RCC 7860 (cell line): ENCODE measurements at regions not wholly inside any gene's neighbourhood (a gene's known extent, or its start where the extent isn't known, plus 50 kb on each side); places are given as distances from the start of the nearest gene placed in this dataset.
A peak's percentile ranks its signal among the peaks of the same experiment; 100 is the strongest.

ENCODE experiments used
- DNase-seq: peaks from one replicate; pipeline ENCODE4 v3.0.0-alpha.2; 2015; ENCODE audit warnings: low spot score
- FAIRE-seq: peaks from 2 replicates; lab custom pipeline; 2012; peaks lifted over from hg19 to GRCh38; lab: Jason Lieb, UNC

- DNase-seq (peak; percentile 72), FAIRE-seq (no peak)
Observed at GRCh38 chr11:80163441-80163840, 722.6 kb upstream of the TENM4 start.

- FAIRE-seq: peak; percentile 90
- DNase-seq: peak; percentile 83
Observed at GRCh38 chr11:80163011-80163410, 722.2 kb upstream of the TENM4 start.

GRCh38 chr11:80162387-80162786 lies 721.6 kb upstream of the TENM4 start:
- FAIRE-seq: no peak
- no peak for DNase-seq

- DNase-seq: no peak
- no peak for FAIRE-seq
Observed at GRCh38 chr11:80157447-80157846, 716.6 kb upstream of the TENM4 start.

- no peak for FAIRE-seq
- DNase-seq: no peak
Observed at GRCh38 chr11:80156062-80156461, 715.2 kb upstream of the TENM4 start.

GRCh38 chr11:80155412-80156017 lies 714.7 kb upstream of the TENM4 start:
- peak; percentile 35 for DNase-seq
- FAIRE-seq: peak; percentile 55

- peak; percentile 98 for FAIRE-seq
- peak; percentile 90 for DNase-seq
Observed at GRCh38 chr11:80146232-80146631, 705.4 kb upstream of the TENM4 start.

- peak; percentile 96 for FAIRE-seq
- DNase-seq: peak; percentile 63
Observed at GRCh38 chr11:80144897-80145594, 704.2 kb upstream of the TENM4 start.

- DNase-seq: peak; percentile 83
- peak; percentile 86 for FAIRE-seq
Observed at GRCh38 chr11:80136991-80137390, 696.2 kb upstream of the TENM4 start.

GRCh38 chr11:80129396-80129795 lies 688.6 kb upstream of the TENM4 start:
- DNase-seq (no peak), FAIRE-seq (peak; percentile 40)

- no peak for DNase-seq
- no peak for FAIRE-seq
Observed at GRCh38 chr11:80122211-80122610, 681.4 kb upstream of the TENM4 start.

GRCh38 chr11:80118073-80118472 lies 677.2 kb upstream of the TENM4 start:
- DNase-seq: no peak

GRCh38 chr11:80116796-80117195 lies 676.0 kb upstream of the TENM4 start:
- FAIRE-seq (no peak), DNase-seq (no peak)

More at GRCh38 chr11:80118073-80118472, 677.2 kb upstream of the TENM4 start:
- FAIRE-seq: no peak

GRCh38 chr11:80109652-80110051 lies 668.8 kb upstream of the TENM4 start:
- no peak for DNase-seq
- no peak for FAIRE-seq

- DNase-seq (peak; percentile 37), FAIRE-seq (peak; percentile 79)
Observed at GRCh38 chr11:80109031-80109430, 668.2 kb upstream of the TENM4 start.

GRCh38 chr11:80107415-80107814 lies 666.6 kb upstream of the TENM4 start:
- FAIRE-seq (no peak), DNase-seq (peak; percentile 17)

GRCh38 chr11:80104191-80104590 lies 663.4 kb upstream of the TENM4 start:
- FAIRE-seq (no peak), DNase-seq (no peak)

- FAIRE-seq: peak; percentile 98
- DNase-seq: peak; percentile 94
Observed at GRCh38 chr11:80103142-80103859, 662.5 kb upstream of the TENM4 start.

- FAIRE-seq: no peak
- no peak for DNase-seq
Observed at GRCh38 chr11:80097146-80097545, 656.3 kb upstream of the TENM4 start.

- peak; percentile 98 for FAIRE-seq
Observed at GRCh38 chr11:80096736-80097135, 655.9 kb upstream of the TENM4 start.

GRCh38 chr11:80086496-80087055 lies 645.7 kb upstream of the TENM4 start:
- DNase-seq (peak; percentile 31), FAIRE-seq (peak; percentile 86)

More at GRCh38 chr11:80096736-80097135, 655.9 kb upstream of the TENM4 start:
- peak; percentile 94 for DNase-seq
